GM21367 (cell line): ENCODE measurements at regions not wholly inside any gene's neighbourhood (a gene's known extent, or its start where the extent isn't known, plus 50 kb on each side); places are given as distances from the start of the nearest gene placed in this dataset.
"Not testable (repeated sequence)": the region's sequence is repeated elsewhere in the genome, so short reads cannot be mapped to it uniquely, and the experiment has no call there.

Source experiments
- ATAC-seq: cut with Tn5 transposase; IDR thresholded peaks from one replicate; pipeline ENCODE4 v1.9.1; 2021; ENCODE audit not compliant: unreplicated experiment

DNA sequence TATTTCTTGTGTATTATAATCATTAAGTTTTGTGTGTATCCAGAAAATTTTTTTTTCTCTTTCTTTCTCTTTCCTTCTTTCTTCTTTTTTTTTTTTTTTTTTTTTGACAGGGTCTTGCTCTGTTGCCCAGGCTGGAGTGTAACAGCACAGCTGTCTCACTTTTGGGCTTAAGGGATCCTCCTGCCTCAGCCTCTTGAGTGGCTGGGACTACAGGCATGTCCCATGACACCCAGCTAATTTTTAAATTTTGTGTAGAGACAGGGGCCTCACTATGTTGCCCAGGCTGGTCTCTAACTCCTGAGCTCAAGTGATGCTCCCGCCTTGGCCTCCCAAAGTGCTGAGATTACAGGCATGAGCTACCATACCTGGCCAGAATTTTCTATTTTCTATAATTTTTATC lies 120.2 kb upstream of the LDB2 start:
- not testable (repeated sequence) for ATAC-seq

DNA sequence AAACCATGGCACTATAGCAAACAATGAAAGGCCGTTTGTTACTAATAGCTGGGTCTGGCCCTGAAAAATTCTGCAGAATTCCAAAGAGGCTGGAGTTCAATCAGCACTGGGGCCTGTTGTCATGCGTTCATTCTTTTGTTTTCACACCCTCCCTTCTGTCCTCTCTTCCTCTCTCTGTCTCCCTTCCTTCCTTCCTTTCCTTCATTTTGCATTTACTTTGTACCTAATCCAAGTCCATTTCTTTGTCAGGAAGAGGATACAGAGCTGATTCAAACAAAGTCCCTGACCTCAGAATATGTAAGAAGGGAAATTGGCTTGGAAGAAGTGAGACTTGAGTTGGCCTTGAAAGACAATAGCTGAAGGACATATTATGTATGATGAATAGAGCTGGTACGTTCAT lies 119.6 kb upstream of the LDB2 start:
- ATAC-seq, result no peak

DNA sequence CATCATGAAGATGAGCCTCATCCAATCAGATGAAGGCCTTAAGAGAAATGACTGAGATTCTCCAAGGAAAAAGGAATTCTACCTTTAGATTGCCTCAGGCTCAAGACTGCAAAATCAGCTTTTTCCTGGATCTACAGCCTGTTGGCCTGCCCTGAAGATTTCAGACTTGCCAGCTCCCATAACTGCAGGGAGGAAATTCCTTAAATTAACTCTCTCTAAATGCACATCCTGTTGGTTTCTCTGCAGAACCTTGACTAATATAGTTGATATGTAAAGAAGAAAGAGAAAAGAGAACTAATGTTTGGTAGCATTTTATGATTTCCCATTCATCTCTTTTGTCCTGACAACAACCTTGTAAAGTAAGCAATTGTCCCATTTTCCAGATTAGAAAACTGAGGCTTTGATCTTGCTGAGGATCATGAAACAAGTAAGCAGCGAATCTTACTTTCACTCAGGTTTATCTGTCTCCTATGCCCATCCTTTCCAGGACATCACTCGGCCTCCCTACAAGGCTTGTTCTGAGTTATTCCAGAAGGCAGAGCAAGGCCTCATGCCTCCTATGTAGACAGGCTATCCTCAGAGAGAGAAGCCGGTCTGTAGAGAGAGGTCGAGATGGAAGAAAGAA lies 115.0 kb upstream of the LDB2 start:
- ATAC-seq, result no peak

DNA sequence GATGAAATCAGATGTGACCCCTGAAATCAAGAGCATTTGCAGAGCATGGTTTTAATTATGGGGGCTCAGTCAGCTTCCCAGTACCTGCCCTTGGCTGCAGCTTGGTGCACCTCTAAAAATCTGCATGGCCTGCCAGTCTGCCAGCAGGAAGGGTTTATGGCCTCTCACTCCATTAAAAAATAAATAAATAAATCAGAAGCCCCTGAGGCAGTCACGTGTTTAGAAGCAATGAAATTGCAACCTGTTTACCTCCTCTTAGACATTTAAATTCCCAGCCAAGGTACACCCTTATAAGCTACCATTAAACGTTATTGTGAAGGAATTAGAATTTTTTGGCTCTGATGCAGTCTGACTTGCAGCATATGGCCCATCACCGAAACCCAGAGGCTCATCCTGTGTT lies 114.0 kb upstream of the LDB2 start:
- ATAC-seq, result no peak

DNA sequence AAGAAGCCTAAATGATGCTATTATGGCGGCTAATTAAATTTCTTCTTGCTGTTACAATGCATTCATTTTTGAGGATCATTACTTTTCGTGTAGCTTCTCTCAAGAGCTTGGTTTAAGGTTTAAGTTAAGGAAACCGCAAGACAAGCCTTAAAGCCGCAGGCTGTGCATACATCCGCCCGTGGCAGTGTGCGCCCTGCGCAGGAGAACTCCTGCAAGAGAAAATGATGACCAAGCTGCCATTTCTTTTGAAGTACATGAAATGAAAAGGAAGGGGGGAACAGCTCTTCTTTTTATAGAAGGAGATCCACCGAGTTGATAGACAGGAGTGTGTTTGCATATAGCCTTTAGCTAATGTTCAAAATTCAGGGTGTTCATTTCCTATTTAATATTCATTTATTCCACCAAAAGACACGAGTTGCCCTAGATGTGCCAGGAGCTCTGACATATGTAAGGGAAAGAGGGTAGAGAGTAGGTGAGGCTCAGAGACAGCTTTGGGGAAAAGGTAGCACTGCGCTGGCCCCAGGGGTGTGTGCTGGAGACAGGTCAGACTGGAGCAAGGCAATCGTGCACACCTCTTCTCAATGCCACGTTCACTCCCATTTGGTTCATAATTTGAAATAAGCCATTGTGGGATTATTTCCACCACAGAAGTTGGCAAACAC lies 112.1 kb upstream of the LDB2 start:
- ATAC-seq, result no peak

DNA sequence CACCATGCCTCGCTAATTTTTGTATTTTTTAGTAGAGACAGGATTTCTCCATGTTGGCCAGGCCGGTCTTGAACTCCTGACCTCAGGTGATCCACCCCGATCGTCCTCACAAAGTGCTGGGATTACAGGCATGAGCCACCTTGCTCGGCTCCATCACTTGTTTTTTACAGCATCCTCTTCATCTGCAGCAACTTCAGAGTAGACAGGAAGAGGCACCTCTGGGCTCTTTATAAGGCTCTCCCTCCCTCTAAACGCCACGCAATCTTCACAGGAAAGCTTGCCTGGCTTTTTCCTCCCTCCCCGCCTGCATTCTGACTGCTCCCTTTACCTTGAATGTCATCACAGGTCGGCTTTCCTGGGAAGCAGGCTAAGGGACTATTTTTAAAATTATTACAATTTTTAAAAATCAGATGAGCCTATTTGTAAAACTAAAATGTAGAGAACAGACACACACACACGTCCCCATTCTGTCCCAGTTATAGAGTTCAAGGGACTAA lies 111.5 kb upstream of the LDB2 start:
- no peak for ATAC-seq

DNA sequence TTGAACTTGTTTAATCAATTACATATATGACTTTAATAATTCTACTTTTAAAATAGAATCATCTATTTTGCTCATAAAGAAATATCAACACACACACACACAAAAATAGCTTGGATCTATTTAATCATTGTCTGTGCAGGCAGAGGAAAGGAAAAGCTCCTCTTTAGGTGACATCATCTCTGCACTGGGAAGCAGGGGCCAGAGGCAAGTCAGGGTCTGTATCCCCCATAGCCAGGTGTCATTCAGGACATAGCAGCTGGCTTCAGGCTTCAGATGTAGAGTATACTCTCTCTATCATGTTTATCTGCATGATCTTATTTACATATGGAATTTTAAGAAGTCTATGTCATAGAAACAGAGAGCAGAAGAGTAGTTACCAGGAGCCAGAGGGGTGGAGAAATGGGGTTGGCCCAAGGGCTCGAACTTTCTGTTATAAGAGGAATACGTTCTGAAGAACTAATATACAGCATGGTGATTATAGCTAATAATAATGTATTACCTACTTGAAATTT lies 110.4 kb upstream of the LDB2 start:
- no peak for ATAC-seq

DNA sequence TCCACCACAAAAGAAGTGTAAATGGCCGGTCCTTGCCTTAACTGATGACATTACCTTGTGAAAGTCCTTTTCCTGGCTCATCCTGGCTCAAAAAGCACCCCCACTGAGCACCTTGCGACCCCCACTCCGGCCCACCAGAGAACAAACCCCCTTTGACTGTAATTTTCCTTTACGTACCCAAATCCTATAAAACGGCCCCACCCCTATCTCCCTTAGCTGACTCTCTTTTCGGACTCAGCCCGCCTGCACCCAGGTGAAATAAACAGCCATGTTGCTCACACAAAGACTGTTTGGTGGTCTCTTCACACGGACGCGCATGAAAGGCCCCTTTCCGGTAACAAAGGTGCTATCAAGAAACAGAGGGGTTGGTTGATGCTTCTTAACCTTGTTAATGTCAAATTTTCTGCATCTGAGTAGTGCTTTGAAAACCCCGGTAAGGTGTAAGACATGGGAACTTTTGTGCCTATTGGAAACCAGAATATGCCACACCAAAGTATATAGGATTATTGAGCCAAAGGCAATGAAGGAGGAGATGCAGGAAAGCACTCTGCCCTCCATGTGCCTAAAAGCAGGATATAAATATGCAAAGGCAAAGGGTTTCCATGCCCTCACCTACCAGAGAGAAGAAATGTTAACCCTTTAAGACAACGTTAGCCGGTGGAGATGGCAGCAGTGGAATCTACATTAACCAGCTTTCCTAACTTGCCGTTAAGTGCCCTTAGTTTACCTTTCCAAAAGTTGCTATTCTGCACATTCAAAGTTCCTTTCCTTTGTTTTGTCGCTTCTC lies 105.4 kb upstream of the LDB2 start:
- ATAC-seq, result not testable (repeated sequence)

DNA sequence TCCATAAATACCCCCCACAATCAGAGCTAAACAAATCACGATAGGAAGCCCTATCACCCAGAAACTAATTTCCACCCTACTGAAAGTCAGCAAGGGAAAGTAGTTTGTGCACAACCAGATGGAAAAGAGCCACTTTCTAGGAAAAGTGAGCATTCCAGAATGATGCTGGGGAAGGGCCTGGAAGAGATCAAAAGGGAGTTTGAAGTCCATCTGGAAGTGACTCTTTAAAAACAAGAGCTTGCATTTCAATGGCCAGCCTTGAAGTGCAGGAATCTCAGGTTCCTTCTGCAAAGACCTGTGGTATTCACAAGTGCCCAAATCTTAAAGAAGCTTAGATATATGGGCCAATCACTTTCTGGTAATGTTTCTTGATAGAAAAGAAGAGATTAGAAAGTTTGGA lies 97.0 kb upstream of the LDB2 start:
- no peak for ATAC-seq

DNA sequence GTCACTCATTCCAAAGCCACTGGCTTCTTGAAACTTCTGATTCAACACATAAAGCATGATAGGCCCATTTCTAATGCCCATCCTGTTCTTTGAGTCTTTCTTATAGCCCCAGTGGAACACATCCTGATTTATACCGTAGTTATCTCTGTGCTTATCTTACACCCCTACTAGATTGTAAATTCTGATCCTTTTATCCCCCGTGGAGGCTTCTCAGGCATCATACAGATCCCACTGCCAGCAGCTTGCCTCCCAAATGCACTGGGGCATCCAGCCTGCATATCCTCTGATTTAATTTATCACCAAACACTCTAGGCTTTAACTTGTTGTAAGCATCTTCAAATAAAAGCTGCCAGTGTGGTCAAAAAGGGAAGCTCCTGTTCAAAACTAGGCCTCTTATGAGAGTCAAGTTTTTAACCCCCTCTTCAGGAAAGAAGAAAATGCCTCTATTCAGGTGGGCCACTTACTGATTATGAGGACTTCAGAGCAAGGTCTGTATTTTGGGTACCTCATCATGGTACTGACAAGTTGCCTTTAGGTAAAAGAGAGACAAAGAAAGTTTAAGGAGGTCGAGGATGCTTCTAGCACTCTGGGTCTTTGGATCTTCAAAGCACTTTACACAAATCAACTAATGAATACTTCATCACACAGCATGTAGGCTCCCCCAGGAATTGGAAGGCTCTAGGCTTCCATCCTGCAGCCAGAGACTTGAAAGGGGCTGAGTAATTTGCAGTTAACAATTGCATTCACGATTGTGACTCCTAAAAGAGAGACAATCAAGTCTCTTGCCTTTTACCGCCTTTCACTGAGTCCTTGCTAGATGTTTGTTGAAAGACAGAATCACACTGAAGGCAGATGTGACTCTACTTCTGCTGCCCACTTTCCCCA lies 95.8 kb upstream of the LDB2 start:
- no peak for ATAC-seq

DNA sequence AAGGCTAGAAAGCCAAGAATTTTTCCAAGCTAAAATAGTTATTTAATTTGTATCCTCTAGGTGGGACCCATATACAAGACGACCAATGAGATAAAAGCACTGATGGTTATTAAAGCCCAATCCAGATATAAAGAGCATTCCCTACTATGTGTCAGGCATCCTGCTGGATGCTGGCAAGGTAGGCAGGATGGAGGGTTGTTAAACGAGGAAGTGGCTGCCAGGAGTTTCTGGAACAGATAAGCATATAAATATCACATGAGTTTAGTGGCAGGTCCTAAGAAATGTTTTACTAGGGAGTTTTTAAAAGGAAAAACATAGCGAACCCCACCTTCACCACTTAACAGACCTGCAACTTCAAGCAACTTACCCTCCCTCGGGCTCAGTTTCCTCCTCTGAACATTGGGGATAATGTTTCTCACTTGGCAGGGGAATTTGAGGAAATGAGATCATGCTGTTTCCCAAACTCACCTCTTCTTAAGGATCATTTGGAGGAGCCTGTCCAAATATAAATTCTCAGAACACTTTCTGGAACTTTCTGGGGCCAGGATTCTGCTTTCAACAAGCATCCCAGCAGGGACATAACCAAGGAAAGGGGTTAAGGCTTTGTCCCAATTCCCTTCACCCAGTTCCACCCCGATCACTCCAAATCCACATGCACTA lies 94.3 kb upstream of the LDB2 start:
- no peak for ATAC-seq

DNA sequence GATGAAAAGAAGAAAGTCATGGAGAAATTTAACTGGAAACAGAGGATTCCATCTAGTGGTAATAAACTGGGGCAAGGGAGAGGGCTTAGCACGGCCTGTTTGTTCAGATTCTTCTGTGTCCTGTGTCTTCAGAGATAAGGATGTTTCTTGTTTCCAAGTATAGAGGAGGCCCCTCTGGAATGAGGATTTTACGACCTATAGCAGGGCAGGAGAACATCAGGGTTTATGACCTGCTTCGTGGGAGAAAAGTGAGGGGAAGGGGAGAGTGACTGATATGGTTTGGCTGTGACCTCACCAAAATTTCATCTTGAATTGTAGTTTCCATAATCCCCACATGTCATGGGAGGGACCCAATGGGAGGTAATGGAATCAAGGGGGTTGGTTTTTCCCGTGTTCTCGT lies 93.0 kb upstream of the LDB2 start:
- ATAC-seq, result no peak

DNA sequence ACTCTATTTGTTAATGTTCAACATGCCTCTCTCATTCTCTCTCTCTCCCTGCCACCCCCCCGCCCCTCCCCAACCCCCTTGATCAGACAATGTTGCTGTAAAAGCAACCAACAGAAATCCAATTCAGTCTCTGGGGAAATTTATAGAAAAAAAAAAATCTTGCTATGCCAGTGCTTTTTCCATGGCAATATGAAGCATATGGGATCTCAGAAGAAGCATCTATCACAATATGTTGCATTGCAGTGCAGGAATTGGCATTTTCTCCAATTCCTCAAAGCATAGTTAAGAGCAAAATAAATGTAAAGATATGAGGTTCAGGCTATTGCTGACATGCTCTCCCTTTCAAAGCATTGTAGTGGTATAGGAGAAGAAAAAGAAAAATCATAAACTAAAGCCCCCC lies 90.9 kb upstream of the LDB2 start:
- no peak for ATAC-seq

DNA sequence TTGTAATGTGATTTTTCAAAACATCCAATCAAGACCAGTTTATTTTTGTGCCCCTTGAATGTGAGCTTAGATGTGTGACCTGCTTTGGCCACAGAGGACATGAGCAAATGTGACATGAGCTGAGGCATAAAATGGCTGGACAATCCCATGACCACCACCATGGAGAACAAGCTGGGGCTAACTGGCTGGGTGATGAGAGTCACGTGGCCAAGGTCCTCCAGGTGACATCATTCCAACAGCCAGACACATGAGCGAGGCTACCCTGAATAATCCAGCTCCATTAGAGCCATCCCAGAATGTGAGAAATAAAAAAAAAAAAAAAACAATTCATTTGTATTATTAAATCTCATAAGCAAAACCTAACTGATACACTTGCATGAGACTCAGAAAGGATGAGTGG lies 90.4 kb upstream of the LDB2 start:
- no peak for ATAC-seq

DNA sequence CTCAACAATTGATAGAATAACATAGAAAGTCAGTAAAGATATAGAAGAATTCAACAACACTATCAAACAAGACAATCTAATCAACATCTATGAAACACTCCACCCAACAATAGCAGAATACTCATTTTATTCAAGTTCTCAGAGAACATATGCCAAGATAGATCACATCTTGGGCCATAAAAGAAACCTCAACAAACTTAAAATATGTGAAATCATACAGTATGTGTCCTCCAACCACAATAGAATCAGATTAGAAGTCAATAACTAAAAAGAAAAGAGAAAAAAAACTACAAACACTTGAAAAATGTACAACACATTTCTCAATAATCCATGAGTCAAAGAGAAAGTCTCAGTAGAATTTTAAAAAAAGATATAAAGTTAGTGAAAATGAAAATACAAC lies 78.6 kb upstream of the LDB2 start:
- ATAC-seq, result no peak

DNA sequence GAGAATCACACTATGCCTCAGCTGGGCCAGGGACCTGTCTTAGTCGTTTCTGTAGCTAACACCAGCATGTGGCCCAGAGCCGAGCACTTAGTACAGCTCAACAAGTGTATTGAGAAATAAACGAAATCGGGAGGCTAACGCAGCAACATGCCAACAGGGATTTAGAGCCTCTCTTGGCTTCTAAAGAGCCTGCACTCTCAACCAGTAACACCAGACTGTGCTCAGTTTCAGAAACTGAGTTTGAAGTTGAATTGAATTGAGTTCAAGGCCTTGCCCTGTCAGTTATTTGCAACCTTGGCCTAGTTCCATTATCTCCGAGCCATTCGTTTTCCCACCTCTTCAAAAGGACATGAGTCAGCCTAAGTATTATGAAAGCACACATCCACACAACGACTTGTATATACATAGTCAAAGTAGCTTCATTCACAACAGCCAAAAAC lies 71.3 kb upstream of the LDB2 start:
- no peak for ATAC-seq

DNA sequence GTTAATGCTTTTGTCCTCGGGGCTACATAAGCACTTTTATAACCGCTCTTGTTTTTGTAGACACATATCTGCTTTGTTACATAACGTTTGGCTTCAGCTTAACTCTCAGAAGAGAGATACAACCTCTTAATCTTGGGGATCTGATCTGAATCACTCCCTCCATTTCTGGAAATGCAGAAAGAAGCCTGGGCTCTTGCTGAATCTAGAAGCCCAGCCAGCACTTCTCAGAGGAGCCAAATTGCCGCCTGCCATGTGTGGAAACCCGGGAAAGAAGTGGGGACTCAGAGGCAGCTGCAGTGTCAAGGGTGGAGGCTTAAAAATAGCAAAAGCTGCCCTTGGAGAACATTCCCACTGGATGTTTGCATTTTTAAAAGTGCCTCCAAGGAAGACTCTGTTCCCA lies 69.3 kb upstream of the LDB2 start:
- no peak for ATAC-seq

DNA sequence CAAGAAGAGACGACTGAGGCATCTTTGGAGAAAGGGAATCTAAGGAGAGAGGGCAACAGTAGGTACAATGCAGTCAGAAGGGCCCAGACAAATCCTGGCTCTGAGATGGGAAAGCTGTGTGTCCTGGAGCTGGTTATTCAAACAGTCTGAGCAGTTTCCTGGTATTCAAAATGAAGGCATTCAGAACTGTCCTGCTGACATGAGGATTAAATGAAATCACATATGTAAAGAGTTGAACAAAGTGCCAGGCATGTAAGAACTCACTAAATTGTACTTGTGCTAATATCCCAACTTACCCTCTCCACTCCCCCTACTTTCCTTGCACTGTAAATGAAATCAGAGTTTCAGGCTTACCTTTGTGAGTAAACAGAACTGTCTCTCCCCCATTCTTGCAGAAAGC lies 60.9 kb upstream of the LDB2 start:
- ATAC-seq, result no peak

DNA sequence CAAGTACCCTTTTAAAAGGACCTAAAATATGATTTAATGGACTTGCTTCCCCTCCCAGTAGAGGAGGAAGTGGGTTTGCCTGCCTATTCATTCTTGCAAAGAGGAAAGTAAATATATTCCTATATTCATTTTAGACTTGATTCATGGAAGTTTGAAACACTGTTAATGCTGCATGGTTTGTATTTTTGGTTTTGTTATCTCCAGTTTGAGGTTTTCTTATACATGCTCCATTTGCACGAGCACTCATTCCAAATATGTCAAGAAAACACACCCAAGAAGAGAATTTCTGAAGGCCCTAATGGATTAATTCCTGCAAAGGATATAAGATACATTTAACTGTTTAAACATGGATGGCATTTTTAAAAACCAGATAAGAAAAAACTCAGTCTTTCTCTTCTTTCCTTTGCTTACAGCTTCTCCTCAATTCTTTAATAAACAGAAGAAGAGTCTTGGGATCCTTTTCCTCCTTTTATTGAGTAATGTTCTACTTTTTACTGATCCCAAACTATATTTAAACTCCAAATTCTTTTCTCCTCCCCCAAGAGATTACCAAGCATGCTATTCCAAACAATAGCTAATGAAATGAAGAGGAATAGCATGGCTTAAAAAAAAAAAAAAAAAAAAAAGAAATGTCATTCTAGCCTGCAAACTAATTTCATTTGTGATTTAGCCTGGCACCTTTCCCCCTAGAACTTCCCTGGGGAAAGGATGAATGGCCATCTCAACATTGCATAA lies 54.6 kb upstream of the LDB2 start:
- ATAC-seq, result no peak

DNA sequence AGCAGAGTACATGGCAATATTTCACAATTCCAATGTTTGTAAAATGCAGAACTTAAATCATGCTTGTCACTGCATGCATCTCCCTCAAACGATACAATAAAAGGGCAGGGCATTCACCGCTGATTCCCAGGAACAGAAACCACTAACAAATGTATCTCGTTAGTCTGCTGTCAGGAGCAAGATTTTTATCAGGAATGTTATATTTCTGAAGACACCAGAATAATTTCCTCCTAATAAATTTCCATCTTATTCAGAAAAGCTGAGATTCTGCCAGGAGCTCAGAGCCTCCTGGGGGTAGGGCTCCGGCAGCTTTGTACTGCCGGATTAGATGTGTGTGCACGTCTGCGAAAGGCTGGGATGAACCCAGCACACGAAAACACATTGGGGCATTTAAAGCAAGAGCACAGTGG lies 54.0 kb upstream of the LDB2 start:
- ATAC-seq, result no peak
